ENCODE measurements at regions not wholly inside any gene's neighbourhood (a gene's known extent, or its start where the extent isn't known, plus 50 kb on each side); places are given as distances from the start of the nearest gene placed in this dataset.
"Not testable (repeated sequence)": the region's sequence is repeated elsewhere in the genome, so short reads cannot be mapped to it uniquely, and the experiment has no call there.

GRCh38 chr11:82536706-82537105, 197.0 kb downstream of the FAM181B start:
- no peak for DNase-seq (ENCODE audit: low spot score)

- DNase-seq (ENCODE audit: low spot score) = no peak
Observed at GRCh38 chr11:82533628-82534327, 199.9 kb downstream of the FAM181B start.

GRCh38 chr11:82529936-82530335, 203.7 kb downstream of the FAM181B start:
- DNase-seq (ENCODE audit: low spot score) = no peak

GRCh38 chr11:82527081-82527584, 206.5 kb downstream of the FAM181B start:
- DNase-seq (ENCODE audit: low spot score) = no peak

- no peak for DNase-seq (ENCODE audit: low spot score)
Observed at GRCh38 chr11:82523141-82523540, 210.5 kb downstream of the FAM181B start.

- no peak for DNase-seq (ENCODE audit: low spot score)
Observed at GRCh38 chr11:82521427-82521826, 212.2 kb downstream of the FAM181B start.

GRCh38 chr11:82507288-82507687, 226.4 kb downstream of the FAM181B start:
- DNase-seq (ENCODE audit: low spot score) = no peak

- no peak for DNase-seq (ENCODE audit: low spot score)
Observed at GRCh38 chr11:82505379-82505778, 228.3 kb downstream of the FAM181B start.

GRCh38 chr11:82501174-82501573, 232.5 kb downstream of the FAM181B start:
- not testable (repeated sequence) for DNase-seq (ENCODE audit: low spot score)

GRCh38 chr11:82494988-82495432, 238.7 kb downstream of the FAM181B start:
- peak; percentile 10 for DNase-seq (ENCODE audit: low spot score)

- no peak for DNase-seq (ENCODE audit: low spot score)
Observed at GRCh38 chr11:82474876-82475275, 258.8 kb downstream of the FAM181B start.

GRCh38 chr11:82465481-82465880, 268.2 kb downstream of the FAM181B start:
- DNase-seq (ENCODE audit: low spot score) = no peak

- no peak for DNase-seq (ENCODE audit: low spot score)
Observed at GRCh38 chr11:82462608-82463242, 270.9 kb downstream of the FAM181B start.

GRCh38 chr11:82458761-82459160, 274.9 kb downstream of the FAM181B start:
- no peak for DNase-seq (ENCODE audit: low spot score)

GRCh38 chr11:82458147-82458546, 275.5 kb downstream of the FAM181B start:
- no peak for DNase-seq (ENCODE audit: low spot score)

- DNase-seq (ENCODE audit: low spot score) = no peak
Observed at GRCh38 chr11:82450996-82451395, 282.7 kb downstream of the FAM181B start.

- DNase-seq (ENCODE audit: low spot score) = no peak
Observed at GRCh38 chr11:82406611-82407010, 327.1 kb downstream of the FAM181B start.

- DNase-seq (ENCODE audit: low spot score) = no peak
Observed at GRCh38 chr11:82405421-82405820, 328.2 kb downstream of the FAM181B start.

- DNase-seq (ENCODE audit: low spot score) = no peak
Observed at GRCh38 chr11:82404981-82405380, 328.7 kb downstream of the FAM181B start.

GRCh38 chr11:82403640-82404305, 329.9 kb downstream of the FAM181B start:
- no peak for DNase-seq (ENCODE audit: low spot score)

- no peak for DNase-seq (ENCODE audit: low spot score)
Observed at GRCh38 chr11:82398300-82398815, 335.3 kb downstream of the FAM181B start.

- DNase-seq (ENCODE audit: low spot score) = not testable (repeated sequence)
Observed at GRCh38 chr11:82396639-82397038, 337.0 kb downstream of the FAM181B start.

- no peak for DNase-seq (ENCODE audit: low spot score)
Observed at GRCh38 chr11:82384308-82384707, 349.4 kb downstream of the FAM181B start.
